Choroid plexus epithelial cell (primary cell): ENCODE measurements at regions not wholly inside any gene's neighbourhood (a gene's known extent, or its start where the extent isn't known, plus 50 kb on each side); places are given as distances from the start of the nearest gene placed in this dataset.
"Not testable (repeated sequence)": the region's sequence is repeated elsewhere in the genome, so short reads cannot be mapped to it uniquely, and the experiment has no call there.

Experiments used
- DNase-seq: peaks from one replicate; pipeline ENCODE4 v3.0.0-alpha.2; 2010; ENCODE audit warnings: low read depth
- H3K4me3 ChIP-seq: 2 replicates; pipeline ENCODE4 v1.5.1; 2011; ENCODE audit warnings: low read depth, mild to moderate bottlenecking, control low read depth, low read length, moderate library complexity
- CTCF ChIP-seq: conservative IDR thresholded peaks from 2 replicates; pipeline ENCODE4 v1.5.1; 2011; ENCODE audit warnings: low read depth, mild to moderate bottlenecking, control low read depth, inconsistent platforms, low read length, moderate library complexity

- DNase-seq: peak; percentile 63
- H3K4me3 ChIP-seq: no peak overlapping the region
- no peak for TF ChIP-seq CTCF
These were observed 72.7 kb upstream of the H2AZ1 start for GRCh38 chr4:100022792-100023222.

GRCh38 chr4:100019821-100020220, 69.7 kb upstream of the H2AZ1 start:
- no peak for DNase-seq
- no peak overlapping the region for H3K4me3 ChIP-seq
- TF ChIP-seq CTCF: no peak

- TF ChIP-seq CTCF: no peak
- no peak for DNase-seq
- H3K4me3 ChIP-seq: no peak overlapping the region
These were observed 67.7 kb upstream of the H2AZ1 start for GRCh38 chr4:100017637-100018310.

- peak; percentile 48 for DNase-seq
- H3K4me3 ChIP-seq: no peak overlapping the region
- TF ChIP-seq CTCF: no peak
These were observed 66.1 kb upstream of the H2AZ1 start for GRCh38 chr4:100016191-100016590.

- no peak for DNase-seq
- H3K4me3 ChIP-seq: no peak overlapping the region
- TF ChIP-seq CTCF: no peak
These were observed 64.5 kb upstream of the H2AZ1 start for GRCh38 chr4:100014616-100015015.

- no peak for TF ChIP-seq CTCF
- DNase-seq: no peak
- no peak overlapping the region for H3K4me3 ChIP-seq
These were observed 59.4 kb upstream of the H2AZ1 start for GRCh38 chr4:100009490-100009889.

GRCh38 chr4:100008048-100008447, 58.0 kb upstream of the H2AZ1 start:
- no peak for TF ChIP-seq CTCF
- no peak overlapping the region for H3K4me3 ChIP-seq
- DNase-seq: peak; percentile 79

- H3K4me3 ChIP-seq, DNase-seq: not testable (repeated sequence)
These were observed 56.1 kb upstream of the H2AZ1 start for GRCh38 chr4:100006161-100006560.
